HepG2 (cell line): ENCODE measurements at regions not wholly inside any gene's neighbourhood (a gene's known extent, or its start where the extent isn't known, plus 50 kb on each side); places are given as distances from the start of the nearest gene placed in this dataset.

Source experiments
- ATAC-seq: fragments of 200-7000 bp; cut with Tn5 transposase; 3 replicates; pipeline ENCODE4 v1.9.1; 2020; ENCODE audit warnings: mild to moderate bottlenecking, moderate library complexity
- BruUV-seq: library from RNA; stranded (reverse); fragments of 400-500 nt; replicated peaks from 2 replicates; lab custom pipeline; 2021; lab: Mats Ljungman, UMichigan
- CTCF ChIA-PET: fragments of 300-600 bp; formaldehyde crosslinking; extraction: SDS; loops from one replicate; lab custom pipeline; 2021; ENCODE audit warnings: low total read pairs, inconsistent platforms, low intra/inter-chr PET ratio; lab: Yijun Ruan, JAX
- POLR2A ChIA-PET: fragments of 350-600 bp; sonication (Branson Sonifier 250); formaldehyde crosslinking; loops from one replicate; lab custom pipeline; 2020; ENCODE audit warnings: antibody characterized with exemption, inconsistent platforms; lab: Yijun Ruan, JAX
- DNase-seq: peaks from one replicate; pipeline ENCODE4 v3.0.0-alpha.2; 2015; ENCODE audit warnings: low spot score
- FAIRE-seq: peaks from 3 replicates; lab custom pipeline; 2011; peaks lifted over from hg19 to GRCh38; lab: Jason Lieb, UNC
- H2AFZ ChIP-seq: one replicate; pipeline ENCODE4 v1.6.1; 2011; ENCODE audit warnings: low read length, inconsistent platforms
- H3K27ac ChIP-seq: fragments of 300-600 bp; 3 replicates; pipeline ENCODE4 v1.8.0; 2011; ENCODE audit warnings: mixed run types, mild to moderate bottlenecking, mixed read lengths, low read length, inconsistent platforms; ENCODE audit not compliant: insufficient read depth; ENCODE audit errors: extremely low read length
- H3K27me3 ChIP-seq, 2 experiments: fragments of 200-600 bp in 1 of 2; 2 replicates in 1 of 2; 3 replicates in 1 of 2; pipeline versions ENCODE4 v1.6.0 to v1.8.0; 2011; ENCODE audit warnings: low read length in 2 of 2, mild to moderate bottlenecking in 2 of 2, moderate library complexity in 2 of 2, inconsistent platforms in 1 of 2; ENCODE audit not compliant: insufficient read depth in 2 of 2, control insufficient read depth in 1 of 2
- H3K36me3 ChIP-seq, 2 experiments: fragments of 200-600 bp in 1 of 2; replicated peaks in 1 of 2; 2 replicates in 1 of 2; 3 replicates in 1 of 2; pipeline versions ENCODE4 v1.5.1 to v1.8.0; 2011; ENCODE audit warnings: low read length in 2 of 2, inconsistent platforms in 1 of 2; ENCODE audit not compliant: insufficient read depth in 2 of 2, control insufficient read depth in 1 of 2
- H3K4me1 ChIP-seq: 2 replicates; pipeline ENCODE4 v1.5.1; 2012; ENCODE audit warnings: low read length, inconsistent platforms; ENCODE audit not compliant: insufficient read depth
- H3K4me2 ChIP-seq: 2 replicates; pipeline ENCODE4 v1.6.0; 2011; ENCODE audit warnings: low read depth, low read length, inconsistent platforms
- H3K4me3 ChIP-seq, 3 experiments: fragments of 200-600 bp in 1 of 3; sonication (generic), shearing (Covaris generic) in 1 of 3; replicated peaks in 1 of 3; 2 replicates each; pipeline ENCODE4 v1.5.1; 2011 to 2016; ENCODE audit warnings: low read length in 3 of 3, inconsistent platforms in 2 of 3, low read depth in 2 of 3, mild to moderate bottlenecking in 2 of 3, control low read depth in 1 of 3, mixed read lengths in 1 of 3; ENCODE audit not compliant: insufficient read depth in 1 of 3
- H3K79me2 ChIP-seq: one replicate; pipeline ENCODE4 v1.6.1; 2011; ENCODE audit warnings: low read length, inconsistent platforms; ENCODE audit not compliant: insufficient read depth
- H3K9ac ChIP-seq: 2 replicates; pipeline ENCODE4 v1.6.0; 2011; ENCODE audit warnings: mild to moderate bottlenecking, low read depth, low read length, inconsistent platforms; ENCODE audit not compliant: insufficient read depth
- H3K9me3 ChIP-seq: 2 replicates; pipeline ENCODE4 v1.5.1; 2012; ENCODE audit warnings: mild to moderate bottlenecking, low read length
- H4K20me1 ChIP-seq: 2 replicates; pipeline ENCODE4 v1.6.0; 2011; ENCODE audit warnings: inconsistent platforms, mild to moderate bottlenecking, low read length, moderate library complexity; ENCODE audit not compliant: insufficient read depth
- DPF2 ChIP-seq: sonication (generic); formaldehyde crosslinking; IDR thresholded peaks from 2 replicates; pipeline ENCODE4 v1.4.0; 2020; ENCODE audit warnings: mild to moderate bottlenecking, low read depth, missing genetic modification reagents, borderline replicate concordance
- ELF4 ChIP-seq: sonication (generic); formaldehyde crosslinking; IDR thresholded peaks from 2 replicates; pipeline ENCODE4 v1.5.0; 2020; ENCODE audit warnings: missing genetic modification reagents, mild to moderate bottlenecking, moderate library complexity, borderline replicate concordance
- GZF1 ChIP-seq: sonication (generic); formaldehyde crosslinking; IDR thresholded peaks from 2 replicates; pipeline ENCODE4 v1.5.1; 2020; ENCODE audit warnings: mild to moderate bottlenecking, missing genetic modification reagents
- RXRB ChIP-seq: IDR thresholded peaks from 2 replicates; pipeline ENCODE4 v1.6.1; 2016; ENCODE audit warnings: borderline replicate concordance, missing genetic modification reagents, missing compliant biosample characterization
- ZNF367 ChIP-seq: sonication (generic); formaldehyde crosslinking; IDR thresholded peaks from 2 replicates; pipeline ENCODE4 v1.4.0; 2020; ENCODE audit warnings: missing genetic modification reagents, borderline replicate concordance
- ZNF577 ChIP-seq: sonication (generic); formaldehyde crosslinking; IDR thresholded peaks from 2 replicates; pipeline ENCODE4 v1.4.0; 2020; ENCODE audit warnings: mild to moderate bottlenecking, low read depth, missing genetic modification reagents, borderline replicate concordance
- ZNF75D ChIP-seq: sonication (generic); formaldehyde crosslinking; IDR thresholded peaks from 2 replicates; pipeline ENCODE4 v1.8.1; 2023; ENCODE audit warnings: missing genetic modification reagents, mild to moderate bottlenecking, borderline replicate concordance
- WGBS: methylation state at CpG from one replicate; pipeline ENCODE4 v1.1.6; 2017; ENCODE audit warnings: low lambda C conversion rate; 5-methylcytosine and 5-hydroxymethylcytosine counted together
- in situ Hi-C: cut with HindIII; loops from 2 replicates; pipeline ENCODE4 v1.10.0; 2017; ENCODE audit warnings: low pct_unique_long_range_greater_than_20kb; ENCODE audit not compliant: extremely low pct_ligation_motif_present
- intact Hi-C: fragments of 100-400 bp; cut with micrococcal nuclease; formaldehyde crosslinking; loops from one replicate; pipeline ENCODE4 v1.10.0; 2022; ENCODE audit not compliant: unreplicated experiment
- TF ChIP-seq, protein P1 (sequence below): sonication (generic); formaldehyde crosslinking; IDR thresholded peaks from 2 replicates; pipeline ENCODE4 v1.4.0; 2020; ENCODE audit warnings: low read depth, mild to moderate bottlenecking, missing genetic modification reagents
- TF ChIP-seq, protein P2 (sequence below): sonication (generic); formaldehyde crosslinking; IDR thresholded peaks from 2 replicates; pipeline ENCODE4 v1.8.0; 2022; ENCODE audit warnings: missing genetic modification reagents, mild to moderate bottlenecking, borderline replicate concordance
- TF ChIP-seq, protein P3 (sequence below): IDR thresholded peaks from 2 replicates; pipeline ENCODE4 v1.6.1; 2016; ENCODE audit warnings: missing compliant biosample characterization, missing genetic modification reagents, borderline replicate concordance

DNA sequence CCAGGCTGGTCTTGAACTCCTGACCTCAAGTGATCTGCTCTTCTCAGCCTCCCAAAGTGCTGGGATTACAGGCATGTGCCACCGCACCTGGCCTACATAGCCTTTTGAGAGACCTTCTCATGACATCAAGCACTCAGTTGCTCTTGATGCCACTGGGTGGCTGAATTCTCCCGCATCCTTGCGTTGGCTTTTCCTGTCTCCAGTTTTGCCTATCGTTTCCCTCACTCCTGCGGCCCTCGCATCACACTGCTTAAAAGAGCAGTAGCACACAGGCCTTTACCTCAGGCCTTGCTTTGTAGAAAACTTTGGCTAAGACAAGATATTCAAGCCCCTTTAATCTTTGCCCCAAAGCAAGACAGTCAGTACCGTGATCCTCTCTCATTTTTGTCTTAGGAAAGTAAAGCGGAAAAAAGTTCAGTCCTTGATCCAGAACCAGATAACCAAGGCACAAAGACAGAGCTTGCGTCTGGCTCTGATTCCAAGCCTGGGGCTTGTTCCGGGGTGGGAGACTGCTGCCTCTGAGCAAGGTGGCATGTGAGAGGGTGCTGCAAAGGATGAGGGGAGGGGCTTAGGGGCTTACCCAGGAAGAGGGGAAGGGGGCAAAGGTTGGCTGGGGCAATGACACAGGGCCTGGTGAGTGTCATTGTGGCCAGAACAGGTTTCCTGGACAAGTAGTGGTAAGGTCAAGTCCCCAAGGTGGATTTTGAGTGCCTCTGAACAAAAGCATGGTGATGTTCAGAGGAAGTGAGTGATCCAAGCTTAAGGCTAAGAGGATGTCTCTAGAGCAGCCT is 175.0 kb upstream of the TLE3 start:
- in situ Hi-C loops (no loop called here), intact Hi-C loops (no loop called here)
- no peak for TF ChIP-seq ELF4 (CRISPR knock-in tag)
- no peak for TF ChIP-seq ZNF577 (CRISPR knock-in tag)
- no peak for TF ChIP-seq ZNF75D (CRISPR knock-in tag)
- no peak for TF ChIP-seq DPF2 (CRISPR knock-in tag)
- TF ChIP-seq, protein P1, sequence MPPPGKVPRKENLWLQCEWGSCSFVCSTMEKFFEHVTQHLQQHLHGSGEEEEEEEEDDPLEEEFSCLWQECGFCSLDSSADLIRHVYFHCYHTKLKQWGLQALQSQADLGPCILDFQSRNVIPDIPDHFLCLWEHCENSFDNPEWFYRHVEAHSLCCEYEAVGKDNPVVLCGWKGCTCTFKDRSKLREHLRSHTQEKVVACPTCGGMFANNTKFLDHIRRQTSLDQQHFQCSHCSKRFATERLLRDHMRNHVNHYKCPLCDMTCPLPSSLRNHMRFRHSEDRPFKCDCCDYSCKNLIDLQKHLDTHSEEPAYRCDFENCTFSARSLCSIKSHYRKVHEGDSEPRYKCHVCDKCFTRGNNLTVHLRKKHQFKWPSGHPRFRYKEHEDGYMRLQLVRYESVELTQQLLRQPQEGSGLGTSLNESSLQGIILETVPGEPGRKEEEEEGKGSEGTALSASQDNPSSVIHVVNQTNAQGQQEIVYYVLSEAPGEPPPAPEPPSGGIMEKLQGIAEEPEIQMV = no peak
- TF ChIP-seq RXRB (CRISPR knock-in tag) = no peak
- TF ChIP-seq, protein P2, sequence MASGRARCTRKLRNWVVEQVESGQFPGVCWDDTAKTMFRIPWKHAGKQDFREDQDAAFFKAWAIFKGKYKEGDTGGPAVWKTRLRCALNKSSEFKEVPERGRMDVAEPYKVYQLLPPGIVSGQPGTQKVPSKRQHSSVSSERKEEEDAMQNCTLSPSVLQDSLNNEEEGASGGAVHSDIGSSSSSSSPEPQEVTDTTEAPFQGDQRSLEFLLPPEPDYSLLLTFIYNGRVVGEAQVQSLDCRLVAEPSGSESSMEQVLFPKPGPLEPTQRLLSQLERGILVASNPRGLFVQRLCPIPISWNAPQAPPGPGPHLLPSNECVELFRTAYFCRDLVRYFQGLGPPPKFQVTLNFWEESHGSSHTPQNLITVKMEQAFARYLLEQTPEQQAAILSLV (CRISPR knock-in tag) = no peak
- TF ChIP-seq GZF1 (CRISPR knock-in tag) = no peak
- TF ChIP-seq, protein P3, sequence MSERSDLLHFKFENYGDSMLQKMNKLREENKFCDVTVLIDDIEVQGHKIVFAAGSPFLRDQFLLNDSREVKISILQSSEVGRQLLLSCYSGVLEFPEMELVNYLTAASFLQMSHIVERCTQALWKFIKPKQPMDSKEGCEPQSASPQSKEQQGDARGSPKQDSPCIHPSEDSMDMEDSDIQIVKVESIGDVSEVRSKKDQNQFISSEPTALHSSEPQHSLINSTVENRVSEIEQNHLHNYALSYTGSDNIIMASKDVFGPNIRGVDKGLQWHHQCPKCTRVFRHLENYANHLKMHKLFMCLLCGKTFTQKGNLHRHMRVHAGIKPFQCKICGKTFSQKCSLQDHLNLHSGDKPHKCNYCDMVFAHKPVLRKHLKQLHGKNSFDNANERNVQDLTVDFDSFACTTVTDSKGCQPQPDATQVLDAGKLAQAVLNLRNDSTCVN (CRISPR knock-in tag) = no peak
- no peak for TF ChIP-seq ZNF367 (CRISPR knock-in tag)
- Histone ChIP-seq H3K79me2 (no peaks in the 10 kb centered on the region), H3K27me3 (peaks cover 2 to 23% of the 10 kb centered on the region in 2 experiments; a peak in 4 of 5 replicates), H3K36me3 (no peaks in the 10 kb centered on the region), H3K4me3 (no peak overlapping the region), H4K20me1 (no peaks in the 10 kb centered on the region), H2AFZ (no peak overlapping the region), H3K9me3 (no peaks in the 10 kb centered on the region), H3K4me2 (no peak overlapping the region), H3K4me1 (peaks cover 11% of the 10 kb centered on the region), H3K9ac (no peak overlapping the region), H3K27ac (no peak overlapping the region)
- CTCF ChIA-PET = no interaction called here
- DNase-seq (no peak), FAIRE-seq (no peak), ATAC-seq (no peak)
- POLR2A ChIA-PET = no interaction called here
- no TSS peak for BruUV-seq
- WGBS = 73% methylated on average over 10 of the region's 10 CpGs
